Mesenchymal stem cell (in vitro differentiated cells and primary cell): ENCODE measurements at regions not wholly inside any gene's neighbourhood (a gene's known extent, or its start where the extent isn't known, plus 50 kb on each side); places are given as distances from the start of the nearest gene placed in this dataset.

Source experiments
- DNase-seq: peaks from one replicate; pipeline ENCODE4 v3.0.0-alpha.2; 2013
- H2AFZ ChIP-seq: one replicate; pipeline ENCODE4 v1.6.1; 2013; ENCODE audit warnings: low read depth, mild to moderate bottlenecking, control low read depth, inconsistent platforms, low read length, moderate library complexity
- H2AK5ac ChIP-seq: 2 replicates; pipeline ENCODE4 v1.6.1; 2013; ENCODE audit warnings: low read length, moderate library complexity, mild to moderate bottlenecking, inconsistent platforms; ENCODE audit not compliant: severe bottlenecking
- H2BK120ac ChIP-seq: one replicate; pipeline ENCODE4 v1.6.1; 2013; ENCODE audit warnings: low read depth, mild to moderate bottlenecking, inconsistent platforms, low read length, moderate library complexity
- H2BK12ac ChIP-seq, 2 experiments: one replicate each; pipeline ENCODE4 v1.6.1; 2013; ENCODE audit warnings: inconsistent platforms in 2 of 2, low read length in 2 of 2, mild to moderate bottlenecking in 2 of 2, moderate library complexity in 2 of 2, control low read depth in 1 of 2
- H2BK15ac ChIP-seq: one replicate; pipeline ENCODE4 v1.6.1; 2013; ENCODE audit warnings: mild to moderate bottlenecking, low read depth, inconsistent platforms; ENCODE audit not compliant: poor library complexity, severe bottlenecking
- H2BK5ac ChIP-seq: 2 replicates; pipeline ENCODE4 v1.6.1; 2013; ENCODE audit warnings: low read depth, mild to moderate bottlenecking, low read length, control low read depth, inconsistent platforms; ENCODE audit not compliant: poor library complexity, severe bottlenecking
- H3K14ac ChIP-seq, 2 experiments: one replicate each; pipeline ENCODE4 v1.6.1; 2013; ENCODE audit warnings: inconsistent platforms in 2 of 2, low read length in 2 of 2, control low read depth in 1 of 2, mild to moderate bottlenecking in 1 of 2, moderate library complexity in 1 of 2
- H3K18ac ChIP-seq, 2 experiments: one replicate each; pipeline ENCODE4 v1.6.1; 2013; ENCODE audit warnings: inconsistent platforms in 2 of 2, low read length in 2 of 2, control low read depth in 1 of 2, low read depth in 1 of 2, mild to moderate bottlenecking in 1 of 2
- H3K23ac ChIP-seq, 2 experiments: one replicate each; pipeline ENCODE4 v1.6.1; 2013; ENCODE audit warnings: inconsistent platforms in 2 of 2, low read length in 2 of 2, mild to moderate bottlenecking in 2 of 2, moderate library complexity in 2 of 2, control low read depth in 1 of 2
- H3K27ac ChIP-seq: 2 replicates; pipeline ENCODE4 v1.5.1; 2013; ENCODE audit warnings: mild to moderate bottlenecking, moderate library complexity, low read length, control low read depth, inconsistent platforms; ENCODE audit not compliant: poor library complexity, severe bottlenecking
- H3K27me3 ChIP-seq, 2 experiments: 2 replicates each; pipeline versions ENCODE4 v1.6.1 to v1.7.0; 2013; ENCODE audit warnings: low read length in 2 of 2, mild to moderate bottlenecking in 2 of 2, moderate library complexity in 2 of 2, control low read depth in 1 of 2, inconsistent platforms in 1 of 2; ENCODE audit not compliant: control insufficient read depth in 1 of 2, insufficient read depth in 1 of 2
- H3K36me3 ChIP-seq, 2 experiments: 2 replicates each; pipeline versions ENCODE4 v1.6.1 to v1.7.0; 2013; ENCODE audit warnings: low read length in 2 of 2, control low read depth in 1 of 2, inconsistent platforms in 1 of 2, low read depth in 1 of 2, mild to moderate bottlenecking in 1 of 2; ENCODE audit not compliant: insufficient read depth in 2 of 2, control insufficient read depth in 1 of 2
- H3K4ac ChIP-seq, 2 experiments: one replicate each; pipeline ENCODE4 v1.6.1; 2013; ENCODE audit warnings: inconsistent platforms in 2 of 2, low read length in 2 of 2, mild to moderate bottlenecking in 2 of 2, moderate library complexity in 2 of 2, control low read depth in 1 of 2, low read depth in 1 of 2
- H3K4me1 ChIP-seq: 2 replicates; pipeline ENCODE4 v1.6.1; 2013; ENCODE audit warnings: low read depth, low read length, control low read depth; ENCODE audit not compliant: control insufficient read depth, insufficient read depth
- H3K4me2 ChIP-seq: 2 replicates; pipeline ENCODE4 v1.6.1; 2013; ENCODE audit warnings: low read length, mild to moderate bottlenecking, inconsistent platforms; ENCODE audit not compliant: poor library complexity, severe bottlenecking
- H3K4me3 ChIP-seq, 2 experiments: 2 replicates each; pipeline versions ENCODE4 v1.5.1 to v1.7.0; 2013; ENCODE audit warnings: low read length in 2 of 2, mild to moderate bottlenecking in 2 of 2, control low read depth in 1 of 2, low read depth in 1 of 2; ENCODE audit not compliant: insufficient read depth in 1 of 2
- H3K79me1 ChIP-seq: replicated peaks from 2 replicates; pipeline ENCODE4 v1.6.1; 2013; ENCODE audit warnings: mild to moderate bottlenecking, control low read depth, low read length, inconsistent platforms; ENCODE audit not compliant: poor library complexity, severe bottlenecking
- H3K9ac ChIP-seq: 2 replicates; pipeline ENCODE4 v1.7.0; 2013; ENCODE audit warnings: mild to moderate bottlenecking, low read length, moderate library complexity
- H3K9me3 ChIP-seq: 2 replicates; pipeline ENCODE4 v1.7.0; 2013; ENCODE audit warnings: mild to moderate bottlenecking, low read length; ENCODE audit not compliant: control insufficient read depth
- H4K8ac ChIP-seq: one replicate; pipeline ENCODE4 v1.6.1; 2013; ENCODE audit warnings: inconsistent platforms, mild to moderate bottlenecking, low read length, moderate library complexity
- H4K91ac ChIP-seq: one replicate; pipeline ENCODE4 v1.6.1; 2013; ENCODE audit warnings: mild to moderate bottlenecking, low read length, inconsistent platforms
- WGBS: methylation state at CpG from one replicate; pipeline ENCODE4 v1.1.7; 2013; ENCODE audit warnings: mixed read lengths; 5-methylcytosine and 5-hydroxymethylcytosine counted together

- Histone ChIP-seq H3K18ac (peak overlapping the region; percentile 93 to 96), H2BK5ac (no peak overlapping the region), H3K4me3 (peak overlapping the region in 1 of 2 experiments; percentile 62), H4K91ac (peak overlapping the region; percentile 81), H3K79me1 (no peaks in the 10 kb centered on the region), H3K9me3 (no peaks in the 10 kb centered on the region), H2AFZ (no peak overlapping the region), H3K27ac (peak overlapping the region; percentile 24), H2BK12ac (peak overlapping the region; percentile 89 to 99), H3K4me1 (peaks cover 17% of the 10 kb centered on the region), H4K8ac (peak overlapping the region; percentile 22), H3K36me3 (no peaks in the 10 kb centered on the region), H2BK120ac (peak overlapping the region; percentile 91), H3K23ac (no peak overlapping the region), H2AK5ac (peak overlapping the region; percentile 96), H3K27me3 (peaks cover 0 to 3% of the 10 kb centered on the region in 2 experiments), H3K4me2 (no peak overlapping the region), H2BK15ac (peak overlapping the region; percentile 74), H3K9ac (peak overlapping the region; percentile 45), H3K14ac (peak overlapping the region in 1 of 2 experiments; percentile 87), H3K4ac (peak overlapping the region; percentile 88 to 89)
- WGBS = 20% methylated on average over 1 of the region's 1 CpG
- DNase-seq = peak; percentile 86
These were observed 90.9 kb upstream of the SLC44A3 start for GRCh38 chr1:94729267-94729666.

DNA sequence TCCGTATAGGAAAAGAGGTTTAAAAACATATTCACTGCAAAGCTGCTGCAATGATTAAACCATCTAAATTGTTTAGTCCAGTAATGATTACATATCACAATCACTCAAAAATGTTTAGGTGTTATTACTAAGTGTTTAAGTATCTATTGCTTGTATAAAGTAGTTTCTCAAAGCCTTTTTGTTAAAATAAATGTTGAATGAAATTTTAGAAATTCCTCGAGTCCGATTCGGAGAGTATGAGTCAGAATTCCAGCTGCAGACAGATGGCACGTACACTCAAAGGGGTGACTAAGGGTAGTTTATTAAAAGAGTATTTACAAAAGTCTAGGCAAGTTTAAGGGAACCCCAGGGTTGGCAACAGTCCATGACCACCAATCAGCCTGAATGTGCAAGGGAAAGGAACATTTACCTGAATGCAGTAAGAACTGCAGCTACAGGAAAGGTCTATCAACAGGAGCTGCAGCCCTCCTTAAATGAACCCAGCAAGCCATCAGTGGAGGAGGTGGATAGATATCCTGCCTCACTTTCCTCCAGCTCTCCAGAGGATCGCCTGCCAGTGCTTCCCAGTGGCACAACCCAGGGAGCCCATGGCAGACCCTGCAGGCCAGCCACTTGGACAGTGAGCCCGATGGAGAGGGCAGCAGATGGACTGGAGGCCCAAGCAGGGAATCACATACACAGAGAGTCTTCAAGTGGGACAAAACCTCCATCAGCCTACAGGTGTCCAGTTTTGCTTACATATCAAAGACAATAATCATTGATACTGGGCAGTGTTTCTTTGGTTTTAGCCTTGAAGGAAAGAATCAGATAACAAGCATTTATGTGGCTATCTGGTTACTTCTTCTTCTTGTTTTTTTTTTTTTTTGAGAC, 92.1 kb upstream of the SLC44A3 start:
- 9% methylated on average over 6 of the region's 7 CpGs for WGBS
- H3K4me3 ChIP-seq = no peak overlapping the region
- peaks cover 0 to 3% of the 10 kb centered on the region in 2 experiments for H3K27me3 ChIP-seq
- H3K36me3 ChIP-seq = peaks cover 0 to 8% of the 10 kb centered on the region in 2 experiments
- H2BK12ac ChIP-seq = peak overlapping the region; percentile 88 to 100
- H2BK5ac ChIP-seq = peak overlapping the region; percentile 71
- peak overlapping the region in 1 of 2 experiments; percentile 44 for H3K14ac ChIP-seq
- H2BK15ac ChIP-seq = peak overlapping the region; percentile 39
- H2BK120ac ChIP-seq = peak overlapping the region; percentile 96
- H4K8ac ChIP-seq = peak overlapping the region; percentile 33
- H2AK5ac ChIP-seq = peak overlapping the region; percentile 50
- no peak overlapping the region for H2AFZ ChIP-seq
- H3K79me1 ChIP-seq = no peaks in the 10 kb centered on the region
- no peak overlapping the region for H3K23ac ChIP-seq
- no peak overlapping the region for H3K9ac ChIP-seq
- DNase-seq = peak; percentile 93
- H4K91ac ChIP-seq = peak overlapping the region; percentile 97
- no peaks in the 10 kb centered on the region for H3K9me3 ChIP-seq
- H3K27ac ChIP-seq = peak overlapping the region; percentile 93
- H3K4me2 ChIP-seq = peak overlapping the region; percentile 7
- H3K4me1 ChIP-seq = peaks cover 24% of the 10 kb centered on the region
- H3K4ac ChIP-seq = peak overlapping the region; percentile 62 to 85
- H3K18ac ChIP-seq = peak overlapping the region; percentile 87 to 95

- H4K91ac ChIP-seq = peak overlapping the region; percentile 45
- H2BK5ac ChIP-seq = peak overlapping the region; percentile 8
- no peak overlapping the region for H3K4me2 ChIP-seq
- H3K9ac ChIP-seq = no peak overlapping the region
- DNase-seq = peak; percentile 47
- peak overlapping the region; percentile 84 for H3K27ac ChIP-seq
- no peak overlapping the region for H3K4me3 ChIP-seq
- peaks cover 0 to 8% of the 10 kb centered on the region in 2 experiments for H3K36me3 ChIP-seq
- no peak overlapping the region for H2BK15ac ChIP-seq
- peak overlapping the region; percentile 49 to 87 for H2BK12ac ChIP-seq
- peak overlapping the region; percentile 60 to 88 for H3K18ac ChIP-seq
- 70% methylated on average over 5 of the region's 6 CpGs for WGBS
- no peaks in the 10 kb centered on the region for H3K9me3 ChIP-seq
- H4K8ac ChIP-seq = peak overlapping the region; percentile 82
- H2AK5ac ChIP-seq = peak overlapping the region; percentile 17
- peak overlapping the region; percentile 43 for H2BK120ac ChIP-seq
- H3K79me1 ChIP-seq = no peaks in the 10 kb centered on the region
- no peak overlapping the region for H2AFZ ChIP-seq
- H3K4me1 ChIP-seq = peaks cover 24% of the 10 kb centered on the region
- H3K4ac ChIP-seq = peak overlapping the region; percentile 35 to 78
- no peak overlapping the region for H3K23ac ChIP-seq
- peak overlapping the region in 1 of 2 experiments; percentile 76 for H3K14ac ChIP-seq
- H3K27me3 ChIP-seq = peaks cover 0 to 1% of the 10 kb centered on the region in 2 experiments
These were observed 93.0 kb upstream of the SLC44A3 start for GRCh38 chr1:94726981-94727685.

- 59% methylated on average over 3 of the region's 3 CpGs for WGBS
- H3K27me3 ChIP-seq = no peaks in the 10 kb centered on the region
- H3K23ac ChIP-seq = no peak overlapping the region
- H3K18ac ChIP-seq = peak overlapping the region; percentile 56 to 94
- H3K4me1 ChIP-seq = peaks cover 24% of the 10 kb centered on the region
- no peak overlapping the region for H2BK5ac ChIP-seq
- H2BK15ac ChIP-seq = no peak overlapping the region
- H3K79me1 ChIP-seq = no peaks in the 10 kb centered on the region
- H3K9ac ChIP-seq = no peak overlapping the region
- H2AK5ac ChIP-seq = peak overlapping the region; percentile 39
- H3K14ac ChIP-seq = no peak overlapping the region
- H3K4me3 ChIP-seq = no peak overlapping the region
- peak overlapping the region; percentile 62 to 88 for H3K4ac ChIP-seq
- H2BK12ac ChIP-seq = peak overlapping the region; percentile 91 to 98
- peaks cover 0 to 8% of the 10 kb centered on the region in 2 experiments for H3K36me3 ChIP-seq
- no peak overlapping the region for H3K4me2 ChIP-seq
- H4K8ac ChIP-seq = peak overlapping the region; percentile 82
- H2BK120ac ChIP-seq = peak overlapping the region; percentile 21
- H4K91ac ChIP-seq = peak overlapping the region; percentile 84
- no peaks in the 10 kb centered on the region for H3K9me3 ChIP-seq
- DNase-seq = peak; percentile 75
- no peak overlapping the region for H3K27ac ChIP-seq
- no peak overlapping the region for H2AFZ ChIP-seq
These were observed 94.6 kb upstream of the SLC44A3 start for GRCh38 chr1:94725566-94725965.
